Cerebellar nuclear complex (tissue), 1 donor: ENCODE measurements at regions not wholly inside any gene's neighbourhood (a gene's known extent, or its start where the extent isn't known, plus 50 kb on each side); places are given as distances from the start of the nearest gene placed in this dataset.

Experiments
- DNase-seq, 2 experiments: peaks; one replicate each; lab custom pipeline; 2025; lab: John Stamatoyannopoulos, UW

GRCh38 chr1:193625255-193625654 is 438.8 kb upstream of the B3GALT2 start:
- DNase-seq: no peak

GRCh38 chr1:193619911-193620310 is 433.5 kb upstream of the B3GALT2 start:
- no peak for DNase-seq

- DNase-seq: no peak
These were observed 428.4 kb upstream of the B3GALT2 start for GRCh38 chr1:193614817-193615216.

DNA sequence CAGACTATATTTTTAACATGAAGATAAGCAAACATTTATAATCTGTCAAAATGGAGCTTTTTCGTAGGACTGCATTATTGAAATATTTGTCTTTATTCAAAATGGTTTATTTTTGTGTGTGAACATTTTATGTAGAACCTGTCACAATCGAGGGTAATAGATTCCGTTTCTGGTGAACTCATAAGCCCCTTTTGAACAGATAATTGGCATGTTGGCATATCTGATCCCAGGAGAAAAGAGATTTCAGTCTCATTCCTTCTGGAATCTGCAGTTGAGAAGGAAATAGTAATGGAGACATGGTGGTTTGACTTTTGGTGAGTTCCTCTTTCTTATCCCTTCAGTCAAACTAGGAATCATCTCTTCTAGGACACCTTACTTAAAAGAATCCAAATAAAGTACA is 427.9 kb upstream of the B3GALT2 start:
- DNase-seq: no peak

- no peak for DNase-seq
These were observed 426.6 kb upstream of the B3GALT2 start for GRCh38 chr1:193613041-193613440.

GRCh38 chr1:193609592-193609991 is 423.2 kb upstream of the B3GALT2 start:
- no peak for DNase-seq

DNA sequence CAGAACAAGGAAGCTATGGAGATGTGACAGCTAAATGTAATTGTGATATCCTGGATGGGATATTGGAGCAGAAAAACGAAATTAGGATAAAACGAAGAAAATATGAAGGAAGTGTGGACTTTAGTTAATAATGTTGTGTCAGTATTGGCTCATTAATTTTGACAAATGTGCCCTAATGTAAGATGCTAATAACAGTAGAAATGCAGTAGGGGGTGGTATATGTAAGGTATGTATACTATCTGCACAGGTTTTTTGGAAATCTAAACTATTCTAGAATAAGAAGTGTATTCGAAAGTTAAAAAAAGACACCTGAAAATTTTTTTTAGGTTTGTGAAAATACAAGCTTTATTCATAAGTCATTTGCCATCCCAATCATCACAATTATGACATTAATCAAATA is 421.4 kb upstream of the B3GALT2 start:
- DNase-seq: no peak

- no peak for DNase-seq
These were observed 419.6 kb upstream of the B3GALT2 start for GRCh38 chr1:193606035-193606434.

GRCh38 chr1:193602705-193603104 is 416.3 kb upstream of the B3GALT2 start:
- DNase-seq: no peak

DNA sequence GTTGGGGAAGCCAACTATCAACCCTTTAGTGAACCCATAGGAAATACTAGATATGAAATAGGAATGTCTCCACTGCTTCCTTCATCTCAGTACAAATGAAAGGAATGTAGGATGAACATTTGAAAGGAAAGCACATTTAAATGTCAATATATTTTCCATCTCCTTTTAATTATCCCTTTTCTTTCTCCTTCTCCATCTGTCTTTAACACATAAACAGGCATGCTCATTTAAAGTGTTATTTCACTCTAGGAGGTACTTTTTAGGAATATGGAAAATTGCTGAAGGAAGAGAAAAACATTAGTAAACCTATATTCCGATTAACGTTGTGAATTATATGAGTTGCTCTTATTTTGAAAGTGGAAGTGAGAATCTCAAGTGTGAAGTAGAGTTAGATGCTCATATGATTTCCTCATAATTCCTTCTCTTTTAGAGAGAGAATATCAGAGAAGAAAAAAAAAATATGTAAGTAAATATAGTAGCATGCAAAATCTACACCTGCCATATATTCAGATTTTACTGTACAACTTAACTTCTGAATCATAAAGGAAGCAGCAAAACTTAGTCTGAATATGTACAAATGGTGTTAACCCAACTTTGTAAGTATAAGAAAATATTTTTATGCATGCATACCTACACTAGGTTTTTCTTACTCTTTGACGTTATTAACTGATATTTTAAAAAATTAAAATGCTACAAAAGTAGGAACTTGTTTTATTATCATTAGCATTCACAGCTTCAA is 406.9 kb upstream of the B3GALT2 start:
- no peak for DNase-seq

DNA sequence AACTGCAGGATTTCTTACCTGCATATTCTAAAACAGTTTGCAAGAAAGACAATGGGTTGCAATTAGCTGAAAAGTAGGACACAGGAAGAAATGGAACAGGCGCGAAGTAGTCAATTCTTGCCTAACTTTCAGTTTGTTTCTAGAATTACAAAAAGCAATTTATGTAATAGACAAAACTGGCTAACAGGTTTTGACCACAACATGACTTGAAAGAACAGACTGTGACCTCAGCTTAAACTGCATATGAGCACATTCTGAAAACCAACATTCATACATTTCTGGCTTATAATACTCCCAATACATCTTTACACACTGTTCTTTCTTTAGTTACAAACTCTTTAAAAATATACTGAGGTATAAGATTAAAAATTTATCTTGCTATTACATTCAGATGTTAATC is 405.9 kb upstream of the B3GALT2 start:
- DNase-seq: no peak

DNA sequence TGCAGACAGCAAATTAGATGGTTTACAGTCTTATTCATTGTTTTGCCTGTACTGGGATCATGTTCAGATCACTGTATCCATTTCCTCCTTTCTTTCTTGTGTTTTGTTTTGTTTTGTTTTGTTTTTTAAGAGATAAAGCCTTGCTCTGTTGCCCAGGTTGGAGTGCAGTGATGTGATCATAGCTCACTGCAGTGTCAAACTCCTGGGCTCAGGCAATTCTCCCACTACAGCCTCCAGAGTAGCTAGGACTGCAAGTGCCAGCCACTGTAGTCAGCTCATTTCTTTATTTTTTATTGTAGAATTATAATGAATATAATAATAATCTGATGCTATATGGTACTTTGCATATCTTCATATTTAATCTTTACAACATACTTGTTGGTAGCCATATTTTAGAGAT is 403.7 kb upstream of the B3GALT2 start:
- DNase-seq: no peak

DNA sequence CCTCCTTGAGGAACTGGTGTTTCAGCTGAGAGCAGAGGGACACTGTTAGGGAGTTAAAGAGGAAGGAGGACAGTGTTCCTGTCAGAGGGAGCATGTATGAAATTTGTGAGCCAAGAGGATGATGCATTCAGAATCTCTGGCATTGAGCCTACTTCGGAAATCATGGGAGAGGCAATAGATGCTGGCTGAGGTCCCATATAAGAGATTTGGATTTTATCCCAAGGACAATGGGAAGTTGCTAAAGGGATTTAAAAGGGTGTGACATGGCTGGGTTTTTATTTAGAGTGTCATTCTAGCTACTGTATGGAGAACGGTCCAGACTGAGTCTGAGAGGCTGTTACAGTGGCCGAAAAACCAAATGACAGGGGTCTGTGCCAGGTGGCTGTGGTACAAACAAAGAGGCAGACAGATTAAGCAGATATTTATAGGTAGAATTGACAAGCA is 403.2 kb upstream of the B3GALT2 start:
- DNase-seq: no peak

DNA sequence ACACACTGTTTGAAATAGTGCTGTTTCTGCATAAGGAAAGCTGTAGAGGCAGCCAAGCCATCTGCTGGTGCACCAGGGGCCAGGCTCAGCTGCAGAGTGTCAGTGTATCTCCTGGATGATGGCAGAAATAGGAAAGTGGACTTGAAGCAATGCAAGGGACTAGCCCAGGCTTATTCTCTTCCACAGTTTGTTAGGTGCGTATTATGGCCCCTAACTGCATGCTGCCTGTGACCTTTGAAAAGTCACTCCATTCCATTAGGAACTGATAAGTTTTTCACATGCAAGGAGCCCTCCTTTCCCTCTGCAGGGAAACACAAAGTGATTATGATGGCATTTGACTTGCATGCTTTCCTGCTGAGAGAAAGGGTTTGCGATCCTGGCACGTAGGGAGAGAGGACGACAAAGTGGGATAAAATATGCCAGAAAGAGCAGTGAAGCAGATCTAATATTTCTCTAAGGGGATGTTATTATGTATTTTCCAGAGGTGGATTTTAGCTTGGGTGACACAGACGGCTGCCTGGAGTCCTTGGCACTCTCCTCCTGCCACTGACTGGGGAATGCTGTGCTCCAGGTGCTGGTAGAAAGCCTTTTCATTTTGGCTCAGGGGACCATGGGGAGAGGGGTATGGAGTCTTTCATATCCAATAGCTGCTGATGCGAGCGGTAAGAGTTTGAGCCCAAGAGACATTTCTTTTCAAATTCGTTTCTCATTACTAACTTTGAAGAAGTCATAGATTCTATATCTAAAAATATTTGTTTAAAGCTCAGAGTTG is 402.1 kb upstream of the B3GALT2 start:
- no peak for DNase-seq

DNA sequence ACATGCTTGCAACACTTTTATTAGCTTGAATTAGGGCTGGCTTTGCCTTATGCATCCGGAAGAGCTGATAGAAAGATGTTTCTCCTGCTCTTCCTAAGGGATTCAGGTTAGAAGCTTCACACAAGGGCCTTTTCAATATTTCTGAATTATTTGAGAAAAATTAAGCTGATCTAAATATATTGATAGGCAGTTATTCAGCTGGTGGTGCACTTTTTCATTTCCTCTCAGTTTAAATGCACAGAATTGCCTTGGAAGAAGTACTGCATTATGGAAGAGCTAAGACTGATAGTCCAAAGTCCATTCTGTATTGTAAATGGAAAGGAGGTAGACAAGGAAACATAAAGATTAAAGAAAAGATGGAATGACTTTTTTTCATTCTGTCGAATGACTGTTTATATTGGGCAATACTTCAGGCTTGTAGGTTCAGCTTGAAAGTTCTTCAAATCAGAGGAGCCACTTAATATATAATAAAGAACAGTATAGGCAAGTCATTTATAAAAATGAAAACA is 398.4 kb upstream of the B3GALT2 start:
- no peak for DNase-seq

DNA sequence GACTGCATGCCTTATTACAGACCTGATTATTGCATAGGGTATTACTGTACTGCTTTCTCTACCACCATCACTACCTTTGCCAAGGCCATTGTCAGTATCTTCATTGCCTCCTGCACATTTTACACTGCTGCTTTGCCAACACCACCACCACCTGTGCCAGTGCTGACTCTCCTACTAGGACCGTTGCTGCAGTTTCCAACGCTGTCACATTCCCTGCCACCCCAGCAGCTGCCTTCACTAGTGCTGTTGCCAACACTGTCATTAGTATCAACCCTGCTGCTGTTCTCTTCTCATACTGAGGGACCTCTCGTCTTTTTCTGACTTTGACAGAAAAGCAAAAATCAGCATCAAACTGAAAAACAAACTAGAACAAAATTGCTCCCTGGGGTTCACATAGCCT is 394.9 kb upstream of the B3GALT2 start:
- DNase-seq: no peak

DNA sequence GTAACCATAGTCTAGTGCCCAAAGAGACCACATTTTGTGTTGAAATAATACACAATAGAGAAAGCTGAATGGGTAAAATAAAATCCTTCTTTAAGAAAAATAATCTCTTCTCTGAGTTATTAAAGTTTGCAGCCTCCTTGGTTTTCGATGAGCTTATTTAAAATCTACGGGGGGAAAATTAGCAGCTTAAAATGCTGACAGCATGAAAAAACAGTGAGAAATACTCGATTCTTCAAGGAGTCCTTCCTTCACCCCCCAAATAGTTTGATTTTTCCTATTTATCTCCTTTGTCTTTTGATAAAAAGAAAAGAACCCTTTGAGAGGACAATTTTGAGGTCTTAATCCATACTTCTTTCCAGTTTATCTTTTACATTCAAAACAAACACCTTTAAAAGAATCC is 394.0 kb upstream of the B3GALT2 start:
- no peak for DNase-seq

GRCh38 chr1:193579323-193579722 is 392.9 kb upstream of the B3GALT2 start:
- no peak for DNase-seq

GRCh38 chr1:193574913-193575312 is 388.5 kb upstream of the B3GALT2 start:
- DNase-seq: no peak

- DNase-seq: no peak
These were observed 383.5 kb upstream of the B3GALT2 start for GRCh38 chr1:193569983-193570269.

GRCh38 chr1:193569096-193569982 is 382.9 kb upstream of the B3GALT2 start:
- DNase-seq: no peak

GRCh38 chr1:193568512-193568911 is 382.1 kb upstream of the B3GALT2 start:
- DNase-seq: no peak

GRCh38 chr1:193567937-193568336 is 381.5 kb upstream of the B3GALT2 start:
- no peak for DNase-seq
